ENCODE measurements at regions not wholly inside any gene's neighbourhood (a gene's known extent, or its start where the extent isn't known, plus 50 kb on each side); places are given as distances from the start of the nearest gene placed in this dataset.

- no peak for DNase-seq (ENCODE audit: low read depth)
Measured at GRCh38 chr4:19151684-19152083, 1100.0 kb upstream of the SLIT2 start.

- DNase-seq (ENCODE audit: low read depth) = no peak
Measured at GRCh38 chr4:19146038-19146437, 1105.7 kb upstream of the SLIT2 start.

- no peak for DNase-seq (ENCODE audit: low read depth)
Measured at GRCh38 chr4:19135895-19136633, 1114.5 kb upstream of the LCORL start.

- no peak for DNase-seq (ENCODE audit: low read depth)
Measured at GRCh38 chr4:19134685-19135084, 1113.1 kb upstream of the LCORL start.

GRCh38 chr4:19133315-19133714, 1111.8 kb upstream of the LCORL start:
- DNase-seq (ENCODE audit: low read depth) = no peak

- DNase-seq (ENCODE audit: low read depth) = peak; percentile 75
Measured at GRCh38 chr4:19130866-19131265, 1109.3 kb upstream of the LCORL start.

- no peak for DNase-seq (ENCODE audit: low read depth)
Measured at GRCh38 chr4:19128176-19128575, 1106.6 kb upstream of the LCORL start.

- DNase-seq (ENCODE audit: low read depth) = no peak
Measured at GRCh38 chr4:19126903-19127302, 1105.3 kb upstream of the LCORL start.

- no peak for DNase-seq (ENCODE audit: low read depth)
Measured at GRCh38 chr4:19123681-19124080, 1102.1 kb upstream of the LCORL start.

GRCh38 chr4:19119904-19120560, 1098.5 kb upstream of the LCORL start:
- no peak for DNase-seq (ENCODE audit: low read depth)

- DNase-seq (ENCODE audit: low read depth) = no peak
Measured at GRCh38 chr4:19117022-19117421, 1095.5 kb upstream of the LCORL start.

GRCh38 chr4:19104176-19104575, 1082.6 kb upstream of the LCORL start:
- no peak for DNase-seq (ENCODE audit: low read depth)

- DNase-seq (ENCODE audit: low read depth) = no peak
Measured at GRCh38 chr4:19095491-19096046, 1074.0 kb upstream of the LCORL start.

- no peak for DNase-seq (ENCODE audit: low read depth)
Measured at GRCh38 chr4:19093951-19094350, 1072.4 kb upstream of the LCORL start.

GRCh38 chr4:19092797-19093196, 1071.2 kb upstream of the LCORL start:
- no peak for DNase-seq (ENCODE audit: low read depth)

- no peak for DNase-seq (ENCODE audit: low read depth)
Measured at GRCh38 chr4:19074036-19074435, 1052.5 kb upstream of the LCORL start.

GRCh38 chr4:19063662-19064061, 1042.1 kb upstream of the LCORL start:
- no peak for DNase-seq (ENCODE audit: low read depth)

- no peak for DNase-seq (ENCODE audit: low read depth)
Measured at GRCh38 chr4:19054916-19055315, 1033.4 kb upstream of the LCORL start.

GRCh38 chr4:19051831-19052230, 1030.3 kb upstream of the LCORL start:
- no peak for DNase-seq (ENCODE audit: low read depth)

- no peak for DNase-seq (ENCODE audit: low read depth)
Measured at GRCh38 chr4:19047279-19047880, 1025.8 kb upstream of the LCORL start.

- DNase-seq (ENCODE audit: low read depth) = no peak
Measured at GRCh38 chr4:19039816-19040215, 1018.3 kb upstream of the LCORL start.

- DNase-seq (ENCODE audit: low read depth) = no peak
Measured at GRCh38 chr4:19038231-19038630, 1016.7 kb upstream of the LCORL start.
